ENCODE measurements at regions not wholly inside any gene's neighbourhood (a gene's known extent, or its start where the extent isn't known, plus 50 kb on each side); places are given as distances from the start of the nearest gene placed in this dataset.

- Histone ChIP-seq H3K36me3 (ENCODE audit: control insufficient read depth in 1 of 2, insufficient read depth in 2 of 2, low read length in 1 of 2) (no peaks in the 10 kb centered on the region), H3K4me1 (ENCODE audit: control insufficient read depth in 1 of 2, insufficient read depth in 2 of 2, low read length in 2 of 2) (no peaks in the 10 kb centered on the region), H3K27me3 (ENCODE audit: control insufficient read depth in 1 of 2, insufficient read depth in 2 of 2, low read length in 1 of 2) (no peaks in the 10 kb centered on the region), H3K4me3 (ENCODE audit: low read length in 2 of 2) (no peak overlapping the region), H3K27ac (ENCODE audit: low read depth in 1 of 2, low read length in 2 of 2) (no peak overlapping the region), H3K9me3 (ENCODE audit: control insufficient read depth, low read length) (peaks cover 1% of the 10 kb centered on the region)
- intact Hi-C loops (cut with DNase I), result no loop called here
- ATAC-seq (ENCODE audit: low FRiP score) (no peak), DNase-seq (no peak)
- 84 to 87% methylated on average over 3 of the region's 3 CpGs for WGBS, 2 donors
Observed at GRCh38 chr7:92972441-92972840, 136.1 kb upstream of the CDK6 start.

GRCh38 chr7:92969061-92969460 lies 132.7 kb upstream of the CDK6 start:
- DNase-seq, result no peak
- H3K9me3 ChIP-seq (ENCODE audit: control insufficient read depth, low read length), result no peaks in the 10 kb centered on the region
- no peaks in the 10 kb centered on the region for H3K27me3 ChIP-seq (ENCODE audit: control insufficient read depth in 1 of 2, insufficient read depth in 2 of 2, low read length in 1 of 2)
- H3K36me3 ChIP-seq (ENCODE audit: control insufficient read depth in 1 of 2, insufficient read depth in 2 of 2, low read length in 1 of 2), result no peaks in the 10 kb centered on the region
- no peaks in the 10 kb centered on the region for H3K4me1 ChIP-seq (ENCODE audit: control insufficient read depth in 1 of 2, insufficient read depth in 2 of 2, low read length in 2 of 2)
- no peak overlapping the region for H3K27ac ChIP-seq (ENCODE audit: low read depth in 1 of 2, low read length in 2 of 2)
- no peak overlapping the region for H3K4me3 ChIP-seq (ENCODE audit: low read length in 2 of 2)
- 89 to 94% methylated on average over 3 of the region's 3 CpGs for WGBS, 2 donors
- intact Hi-C loops (cut with DNase I), result no loop called here
- ATAC-seq (ENCODE audit: low FRiP score), result no peak

DNA sequence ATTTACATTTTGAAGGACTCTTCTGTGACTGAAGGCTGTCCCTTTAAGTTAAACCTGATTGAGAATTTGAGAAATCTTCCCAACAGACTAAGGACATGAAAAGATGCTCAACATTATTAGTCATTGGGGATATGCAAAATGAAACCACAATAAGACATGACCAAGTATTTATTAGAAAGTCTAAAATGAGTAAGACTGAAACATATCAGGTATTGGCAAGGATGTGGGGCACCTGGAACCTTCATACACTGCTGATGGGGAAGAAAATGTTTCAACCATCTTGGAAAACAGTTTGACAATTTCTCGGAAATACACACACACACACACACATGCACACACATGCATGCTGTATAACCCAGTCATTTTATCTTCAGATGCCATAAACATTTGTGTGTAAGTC lies 132.1 kb upstream of the CDK6 start:
- H3K27me3 ChIP-seq (ENCODE audit: control insufficient read depth in 1 of 2, insufficient read depth in 2 of 2, low read length in 1 of 2), result no peaks in the 10 kb centered on the region
- H3K27ac ChIP-seq (ENCODE audit: low read depth in 1 of 2, low read length in 2 of 2), result no peak overlapping the region
- ATAC-seq (ENCODE audit: low FRiP score), result no peak
- H3K9me3 ChIP-seq (ENCODE audit: control insufficient read depth, low read length), result no peaks in the 10 kb centered on the region
- no peak overlapping the region for H3K4me3 ChIP-seq (ENCODE audit: low read length in 2 of 2)
- no peak for DNase-seq
- H3K36me3 ChIP-seq (ENCODE audit: control insufficient read depth in 1 of 2, insufficient read depth in 2 of 2, low read length in 1 of 2), result no peaks in the 10 kb centered on the region
- intact Hi-C loops (cut with DNase I), result no loop called here
- no peaks in the 10 kb centered on the region for H3K4me1 ChIP-seq (ENCODE audit: control insufficient read depth in 1 of 2, insufficient read depth in 2 of 2, low read length in 2 of 2)
- 92 to 94% methylated on average over 1 of the region's 1 CpG for WGBS, 2 donors

- DNase-seq, result no peak
- intact Hi-C loops (cut with DNase I), result no loop called here
Observed at GRCh38 chr7:92967238-92967637, 130.9 kb upstream of the CDK6 start.

DNA sequence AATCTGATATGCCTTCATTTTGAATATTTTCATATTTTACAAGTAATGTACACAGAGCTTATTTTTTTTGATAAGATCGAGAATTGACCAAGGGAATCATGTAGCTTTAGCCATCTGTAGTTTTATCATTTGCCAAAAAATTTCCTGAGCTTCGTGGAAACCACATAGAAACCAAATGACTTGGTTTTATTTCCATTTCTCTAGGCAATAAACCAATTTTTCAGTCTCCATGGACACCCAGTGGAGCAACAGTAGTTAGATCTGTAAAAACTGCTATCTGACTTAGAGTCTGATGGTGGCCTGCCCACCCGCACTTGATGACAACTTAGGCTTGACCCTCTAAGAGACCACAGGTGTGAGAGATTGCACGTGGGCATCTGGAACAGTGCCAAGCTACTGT lies 127.8 kb upstream of the CDK6 start:
- intact Hi-C loops (cut with DNase I), result no loop called here
- H3K27ac ChIP-seq (ENCODE audit: low read depth in 1 of 2, low read length in 2 of 2), result no peak overlapping the region
- H3K4me3 ChIP-seq (ENCODE audit: low read length in 2 of 2), result no peak overlapping the region
- no peaks in the 10 kb centered on the region for H3K9me3 ChIP-seq (ENCODE audit: control insufficient read depth, low read length)
- H3K36me3 ChIP-seq (ENCODE audit: control insufficient read depth in 1 of 2, insufficient read depth in 2 of 2, low read length in 1 of 2), result no peaks in the 10 kb centered on the region
- DNase-seq, result no peak
- no peak for ATAC-seq (ENCODE audit: low FRiP score)
- H3K4me1 ChIP-seq (ENCODE audit: control insufficient read depth in 1 of 2, insufficient read depth in 2 of 2, low read length in 2 of 2), result no peaks in the 10 kb centered on the region
- WGBS, 2 donors, result 28 to 29% methylated on average over 4 of the region's 4 CpGs
- H3K27me3 ChIP-seq (ENCODE audit: control insufficient read depth in 1 of 2, insufficient read depth in 2 of 2, low read length in 1 of 2), result no peaks in the 10 kb centered on the region

More at GRCh38 chr7:92967238-92967637, 130.9 kb upstream of the CDK6 start:
- H3K27ac ChIP-seq (ENCODE audit: low read depth in 1 of 2, low read length in 2 of 2), result no peak overlapping the region
- no peaks in the 10 kb centered on the region for H3K27me3 ChIP-seq (ENCODE audit: control insufficient read depth in 1 of 2, insufficient read depth in 2 of 2, low read length in 1 of 2)
- no peaks in the 10 kb centered on the region for H3K4me1 ChIP-seq (ENCODE audit: control insufficient read depth in 1 of 2, insufficient read depth in 2 of 2, low read length in 2 of 2)
- H3K36me3 ChIP-seq (ENCODE audit: control insufficient read depth in 1 of 2, insufficient read depth in 2 of 2, low read length in 1 of 2), result no peaks in the 10 kb centered on the region
- ATAC-seq (ENCODE audit: low FRiP score), result no peak
- H3K4me3 ChIP-seq (ENCODE audit: low read length in 2 of 2), result no peak overlapping the region
- H3K9me3 ChIP-seq (ENCODE audit: control insufficient read depth, low read length), result no peaks in the 10 kb centered on the region

- ATAC-seq (ENCODE audit: low FRiP score), result no peak
- intact Hi-C loops (cut with DNase I), result no loop called here
- no peaks in the 10 kb centered on the region for H3K4me1 ChIP-seq (ENCODE audit: control insufficient read depth in 1 of 2, insufficient read depth in 2 of 2, low read length in 2 of 2)
- no peaks in the 10 kb centered on the region for H3K36me3 ChIP-seq (ENCODE audit: control insufficient read depth in 1 of 2, insufficient read depth in 2 of 2, low read length in 1 of 2)
- no peak overlapping the region for H3K4me3 ChIP-seq (ENCODE audit: low read length in 2 of 2)
- no peak for DNase-seq
- H3K27me3 ChIP-seq (ENCODE audit: control insufficient read depth in 1 of 2, insufficient read depth in 2 of 2, low read length in 1 of 2), result no peaks in the 10 kb centered on the region
- no peaks in the 10 kb centered on the region for H3K9me3 ChIP-seq (ENCODE audit: control insufficient read depth, low read length)
- 45 to 46% methylated on average over 4 of the region's 4 CpGs for WGBS, 2 donors
- no peak overlapping the region for H3K27ac ChIP-seq (ENCODE audit: low read depth in 1 of 2, low read length in 2 of 2)
Observed at GRCh38 chr7:92963566-92963965, 127.2 kb upstream of the CDK6 start.

DNA sequence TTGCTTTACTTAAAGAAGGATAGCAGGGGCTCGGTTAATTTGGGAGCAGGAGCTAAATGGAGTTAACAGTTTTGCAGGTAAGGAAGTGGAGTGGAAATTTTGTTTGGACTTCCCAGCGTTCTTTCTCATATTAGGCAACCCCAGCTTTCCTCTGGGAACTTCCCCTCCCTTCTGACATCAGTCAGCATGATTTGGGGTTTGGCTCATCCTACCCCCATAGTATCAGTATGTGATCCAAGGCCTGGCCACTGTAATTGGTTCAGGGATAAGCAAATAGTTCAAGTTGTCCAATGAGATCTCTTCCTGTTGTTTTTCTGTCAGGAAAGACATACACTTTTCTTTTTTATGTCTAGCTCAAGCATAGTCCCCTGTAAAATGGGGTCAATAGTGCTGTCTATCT lies 125.6 kb upstream of the CDK6 start:
- Histone ChIP-seq H3K4me1 (ENCODE audit: control insufficient read depth in 1 of 2, insufficient read depth in 2 of 2, low read length in 2 of 2) (no peaks in the 10 kb centered on the region), H3K4me3 (ENCODE audit: low read length in 2 of 2) (no peak overlapping the region), H3K27ac (ENCODE audit: low read depth in 1 of 2, low read length in 2 of 2) (no peak overlapping the region), H3K36me3 (ENCODE audit: control insufficient read depth in 1 of 2, insufficient read depth in 2 of 2, low read length in 1 of 2) (no peaks in the 10 kb centered on the region), H3K27me3 (ENCODE audit: control insufficient read depth in 1 of 2, insufficient read depth in 2 of 2, low read length in 1 of 2) (no peaks in the 10 kb centered on the region), H3K9me3 (ENCODE audit: control insufficient read depth, low read length) (no peaks in the 10 kb centered on the region)
- ATAC-seq (ENCODE audit: low FRiP score), result no peak
- intact Hi-C loops (cut with DNase I), result no loop called here
- 86 to 93% methylated on average over 2 of the region's 2 CpGs for WGBS, 2 donors
- no peak for DNase-seq

GRCh38 chr7:92956575-92956974 lies 120.2 kb upstream of the CDK6 start:
- Histone ChIP-seq H3K27ac (ENCODE audit: low read depth in 1 of 2, low read length in 2 of 2) (no peak overlapping the region), H3K4me3 (ENCODE audit: low read length in 2 of 2) (no peak overlapping the region), H3K9me3 (ENCODE audit: control insufficient read depth, low read length) (peaks cover 1% of the 10 kb centered on the region), H3K36me3 (ENCODE audit: control insufficient read depth in 1 of 2, insufficient read depth in 2 of 2, low read length in 1 of 2) (no peaks in the 10 kb centered on the region), H3K4me1 (ENCODE audit: control insufficient read depth in 1 of 2, insufficient read depth in 2 of 2, low read length in 2 of 2) (no peaks in the 10 kb centered on the region), H3K27me3 (ENCODE audit: control insufficient read depth in 1 of 2, insufficient read depth in 2 of 2, low read length in 1 of 2) (no peaks in the 10 kb centered on the region)
- intact Hi-C loops (cut with DNase I), result no loop called here
- DNase-seq (no peak), ATAC-seq (ENCODE audit: low FRiP score) (no peak)
- 96% methylated on average over 2 of the region's 2 CpGs for WGBS, 2 donors

GRCh38 chr7:92955081-92955480 lies 118.7 kb upstream of the CDK6 start:
- peaks cover 1% of the 10 kb centered on the region for H3K9me3 ChIP-seq (ENCODE audit: control insufficient read depth, low read length)
- 69 to 78% methylated on average over 6 of the region's 6 CpGs for WGBS, 2 donors
- DNase-seq, result no peak
- H3K4me3 ChIP-seq (ENCODE audit: low read length in 2 of 2), result no peak overlapping the region
- H3K27me3 ChIP-seq (ENCODE audit: control insufficient read depth in 1 of 2, insufficient read depth in 2 of 2, low read length in 1 of 2), result no peaks in the 10 kb centered on the region
- H3K4me1 ChIP-seq (ENCODE audit: control insufficient read depth in 1 of 2, insufficient read depth in 2 of 2, low read length in 2 of 2), result no peaks in the 10 kb centered on the region
- ATAC-seq (ENCODE audit: low FRiP score), result no peak
- H3K27ac ChIP-seq (ENCODE audit: low read depth in 1 of 2, low read length in 2 of 2), result no peak overlapping the region
- H3K36me3 ChIP-seq (ENCODE audit: control insufficient read depth in 1 of 2, insufficient read depth in 2 of 2, low read length in 1 of 2), result no peaks in the 10 kb centered on the region
- intact Hi-C loops (cut with DNase I), result no loop called here

Data from aorta (tissue), 5 donors.